ENCODE measurements at regions not wholly inside any gene's neighbourhood (a gene's known extent, or its start where the extent isn't known, plus 50 kb on each side); places are given as distances from the start of the nearest gene placed in this dataset.

DNA sequence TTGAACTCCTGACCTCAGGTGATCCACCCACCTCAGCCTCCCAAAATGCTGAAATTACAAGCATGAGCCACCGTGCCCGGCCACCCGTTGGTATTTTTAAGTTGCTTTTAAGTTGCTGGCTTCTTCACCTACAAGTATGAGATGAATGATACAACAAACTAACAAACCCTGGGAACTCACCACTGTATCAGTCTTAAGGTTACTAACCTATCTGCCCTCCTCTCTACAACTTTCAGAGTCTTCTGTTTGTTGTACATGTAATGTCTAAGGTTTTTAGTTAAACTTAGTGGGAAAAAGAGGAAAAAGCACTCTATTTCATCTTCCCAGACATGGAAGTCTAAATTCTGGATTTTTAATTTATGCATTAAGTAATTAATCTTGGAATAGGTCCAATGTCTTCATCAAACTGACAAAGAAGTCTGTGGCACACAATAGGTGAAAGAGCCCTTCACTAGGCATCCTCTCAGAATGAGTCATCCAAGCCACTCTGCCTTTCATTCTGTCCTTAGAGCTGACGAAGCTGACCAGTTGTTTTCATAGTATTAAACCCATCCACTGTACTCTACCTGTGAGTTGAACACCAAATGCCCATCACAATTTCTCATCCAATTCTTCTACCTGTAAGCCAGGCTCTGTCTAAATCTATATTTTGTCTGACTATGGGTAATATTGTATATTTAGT lies 936.1 kb downstream of the TUSC7 start:
- no peaks in the 10 kb centered on the region for H3K36me3 ChIP-seq (ENCODE audit: control insufficient read depth in 2 of 3, insufficient read depth in 3 of 3, low read length in 3 of 3)
- no peak overlapping the region for H3K27ac ChIP-seq (ENCODE audit: low read depth in 2 of 2, low read length in 2 of 2)
- H3K27me3 ChIP-seq (ENCODE audit: control insufficient read depth, insufficient read depth, low read length): no peaks in the 10 kb centered on the region
- no peak for DNase-seq
- no peak for FAIRE-seq
- H3K4me3 ChIP-seq (ENCODE audit: low read length in 3 of 3): no peak overlapping the region
- intact Hi-C loops (cut with DNase I): no loop called here
- TF ChIP-seq, protein P1, sequence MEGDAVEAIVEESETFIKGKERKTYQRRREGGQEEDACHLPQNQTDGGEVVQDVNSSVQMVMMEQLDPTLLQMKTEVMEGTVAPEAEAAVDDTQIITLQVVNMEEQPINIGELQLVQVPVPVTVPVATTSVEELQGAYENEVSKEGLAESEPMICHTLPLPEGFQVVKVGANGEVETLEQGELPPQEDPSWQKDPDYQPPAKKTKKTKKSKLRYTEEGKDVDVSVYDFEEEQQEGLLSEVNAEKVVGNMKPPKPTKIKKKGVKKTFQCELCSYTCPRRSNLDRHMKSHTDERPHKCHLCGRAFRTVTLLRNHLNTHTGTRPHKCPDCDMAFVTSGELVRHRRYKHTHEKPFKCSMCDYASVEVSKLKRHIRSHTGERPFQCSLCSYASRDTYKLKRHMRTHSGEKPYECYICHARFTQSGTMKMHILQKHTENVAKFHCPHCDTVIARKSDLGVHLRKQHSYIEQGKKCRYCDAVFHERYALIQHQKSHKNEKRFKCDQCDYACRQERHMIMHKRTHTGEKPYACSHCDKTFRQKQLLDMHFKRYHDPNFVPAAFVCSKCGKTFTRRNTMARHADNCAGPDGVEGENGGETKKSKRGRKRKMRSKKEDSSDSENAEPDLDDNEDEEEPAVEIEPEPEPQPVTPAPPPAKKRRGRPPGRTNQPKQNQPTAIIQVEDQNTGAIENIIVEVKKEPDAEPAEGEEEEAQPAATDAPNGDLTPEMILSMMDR (IDR thresholded peaks at IDR 0.05; ENCODE audit: borderline replicate concordance, extremely low read depth, insufficient read depth): no peak
- H3K9ac ChIP-seq (ENCODE audit: low read length in 3 of 3): no peak overlapping the region
- no peaks in the 10 kb centered on the region for H3K9me3 ChIP-seq (ENCODE audit: control insufficient read depth in 2 of 3, insufficient read depth in 1 of 3, low read length in 3 of 3)
- H3K4me1 ChIP-seq (ENCODE audit: control insufficient read depth in 2 of 3, insufficient read depth in 2 of 3, low read depth in 1 of 3, low read length in 3 of 3): no peaks in the 10 kb centered on the region

DNA sequence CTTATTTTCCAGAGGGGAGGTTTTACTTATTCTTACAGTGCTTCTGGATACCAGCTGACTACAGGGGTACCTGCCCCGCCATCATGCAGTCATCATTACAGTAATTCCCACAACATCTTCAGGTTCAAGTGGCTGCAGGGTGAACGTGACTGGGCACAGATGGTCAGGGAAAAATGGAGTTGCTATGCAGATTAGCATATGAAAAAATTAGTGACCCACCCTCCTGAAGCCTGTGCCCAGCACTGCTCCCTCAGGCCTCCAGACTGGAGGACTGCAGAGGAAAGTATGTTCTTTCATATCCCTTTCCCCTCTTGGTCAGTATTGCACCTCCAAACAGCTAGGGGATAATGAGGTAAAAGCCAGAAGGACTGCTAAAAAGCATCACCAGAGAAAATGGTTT lies 937.9 kb downstream of the TUSC7 start:
- H3K4me1 ChIP-seq (ENCODE audit: control insufficient read depth in 2 of 3, insufficient read depth in 2 of 3, low read depth in 1 of 3, low read length in 3 of 3): no peaks in the 10 kb centered on the region
- H3K36me3 ChIP-seq (ENCODE audit: control insufficient read depth in 2 of 3, insufficient read depth in 3 of 3, low read length in 3 of 3): no peaks in the 10 kb centered on the region
- no peaks in the 10 kb centered on the region for H3K27me3 ChIP-seq (ENCODE audit: control insufficient read depth, insufficient read depth, low read length)
- TF ChIP-seq, protein P1 (IDR thresholded peaks at IDR 0.05; ENCODE audit: borderline replicate concordance, extremely low read depth, insufficient read depth): no peak
- no peak overlapping the region for H3K27ac ChIP-seq (ENCODE audit: low read depth in 2 of 2, low read length in 2 of 2)
- FAIRE-seq (no peak), DNase-seq (no peak)
- intact Hi-C loops (cut with DNase I): no loop called here
- no peak overlapping the region for H3K9ac ChIP-seq (ENCODE audit: low read length in 3 of 3)
- peaks cover 0 to 1% (median 0%) of the 10 kb centered on the region in 3 donors for H3K9me3 ChIP-seq (ENCODE audit: control insufficient read depth in 2 of 3, insufficient read depth in 1 of 3, low read length in 3 of 3)
- no peak overlapping the region for H3K4me3 ChIP-seq (ENCODE audit: low read length in 3 of 3)

DNA sequence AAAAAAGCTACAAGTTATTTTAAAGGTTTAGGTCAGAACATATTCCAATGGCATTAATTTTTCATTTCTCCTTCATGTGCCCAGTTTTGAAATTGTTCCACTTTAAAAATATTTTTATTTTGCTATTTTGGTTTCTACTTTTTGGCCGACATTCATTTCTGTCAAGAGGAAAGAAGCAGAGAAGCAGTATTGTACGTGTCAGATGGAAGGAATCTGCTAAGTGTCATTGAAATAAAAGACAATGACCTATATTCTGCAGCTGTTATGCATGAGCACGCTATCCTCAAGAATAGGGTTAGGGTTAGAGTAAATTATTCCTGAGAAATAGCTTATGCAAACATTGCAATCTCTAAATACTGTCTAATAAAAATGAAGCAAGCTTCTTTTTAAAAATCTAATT lies 941.7 kb downstream of the TUSC7 start:
- no peak overlapping the region for H3K27ac ChIP-seq (ENCODE audit: low read depth in 2 of 2, low read length in 2 of 2)
- no peak for FAIRE-seq
- H3K27me3 ChIP-seq (ENCODE audit: control insufficient read depth, insufficient read depth, low read length): no peaks in the 10 kb centered on the region
- intact Hi-C loops (cut with DNase I): no loop called here
- H3K4me3 ChIP-seq (ENCODE audit: low read length in 3 of 3): no peak overlapping the region
- peaks cover 0 to 3% (median 0%) of the 10 kb centered on the region in 3 donors for H3K9me3 ChIP-seq (ENCODE audit: control insufficient read depth in 2 of 3, insufficient read depth in 1 of 3, low read length in 3 of 3)
- no peaks in the 10 kb centered on the region for H3K4me1 ChIP-seq (ENCODE audit: control insufficient read depth in 2 of 3, insufficient read depth in 2 of 3, low read depth in 1 of 3, low read length in 3 of 3)
- no peak overlapping the region for H3K9ac ChIP-seq (ENCODE audit: low read length in 3 of 3)
- H3K36me3 ChIP-seq (ENCODE audit: control insufficient read depth in 2 of 3, insufficient read depth in 3 of 3, low read length in 3 of 3): no peaks in the 10 kb centered on the region
- TF ChIP-seq, protein P1 (IDR thresholded peaks at IDR 0.05; ENCODE audit: borderline replicate concordance, extremely low read depth, insufficient read depth): no peak
- peak in 2 of 5 donors; percentile 45 to 65 for DNase-seq

DNA sequence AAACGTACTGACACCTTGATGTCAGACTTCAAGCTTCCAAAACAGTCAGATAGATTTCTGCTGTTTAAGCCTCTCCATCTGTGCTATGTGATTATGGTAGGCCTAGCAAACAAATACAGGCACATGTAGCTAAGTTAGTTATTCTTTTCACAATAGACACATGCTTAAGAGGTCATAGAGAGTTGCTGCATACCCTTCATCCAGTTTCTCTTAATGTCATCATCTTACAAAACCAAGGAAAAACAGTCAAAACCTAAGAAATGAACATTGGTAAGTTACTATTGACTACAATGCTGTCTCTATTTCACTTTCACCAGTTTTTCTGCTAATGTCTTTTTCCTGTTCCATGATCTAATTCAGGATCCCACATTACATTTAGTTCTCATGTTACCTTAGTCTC lies 946.8 kb downstream of the TUSC7 start:
- DNase-seq (no peak), FAIRE-seq (no peak)
- TF ChIP-seq, protein P1 (IDR thresholded peaks at IDR 0.05; ENCODE audit: borderline replicate concordance, extremely low read depth, insufficient read depth): no peak
- H3K9me3 ChIP-seq (ENCODE audit: control insufficient read depth in 2 of 3, insufficient read depth in 1 of 3, low read length in 3 of 3): peaks cover 0 to 3% (median 0%) of the 10 kb centered on the region in 3 donors
- H3K9ac ChIP-seq (ENCODE audit: low read length in 3 of 3): no peak overlapping the region
- no peaks in the 10 kb centered on the region for H3K4me1 ChIP-seq (ENCODE audit: control insufficient read depth in 2 of 3, insufficient read depth in 2 of 3, low read depth in 1 of 3, low read length in 3 of 3)
- intact Hi-C loops (cut with DNase I): no loop called here
- H3K27me3 ChIP-seq (ENCODE audit: control insufficient read depth, insufficient read depth, low read length): no peaks in the 10 kb centered on the region
- no peak overlapping the region for H3K4me3 ChIP-seq (ENCODE audit: low read length in 3 of 3)
- no peaks in the 10 kb centered on the region for H3K36me3 ChIP-seq (ENCODE audit: control insufficient read depth in 2 of 3, insufficient read depth in 3 of 3, low read length in 3 of 3)
- no peak overlapping the region for H3K27ac ChIP-seq (ENCODE audit: low read depth in 2 of 2, low read length in 2 of 2)

Data from kidney (tissue), 13 donors.